Neural progenitor cell (in vitro differentiated cells): ENCODE measurements at regions not wholly inside any gene's neighbourhood (a gene's known extent, or its start where the extent isn't known, plus 50 kb on each side); places are given as distances from the start of the nearest gene placed in this dataset.

Experiments used
- DNase-seq: peaks from one replicate; pipeline ENCODE4 v3.0.0-alpha.2; 2016; ENCODE audit warnings: low spot score
- H2AFZ ChIP-seq: fragments of 200-600 bp; sonication (generic); replicated peaks from 2 replicates; pipeline ENCODE4 v1.6.1; 2016; ENCODE audit warnings: antibody characterized with exemption
- H3F3A ChIP-seq: fragments of 200-600 bp; sonication (generic); 2 replicates; pipeline ENCODE4 v1.6.1; 2016; ENCODE audit warnings: antibody characterized with exemption, low read depth
- H3K27ac ChIP-seq: fragments of 200-600 bp; sonication (generic); 2 replicates; pipeline ENCODE4 v1.5.1; 2016; ENCODE audit warnings: mild to moderate bottlenecking
- H3K27me3 ChIP-seq: fragments of 200-600 bp; sonication (generic); 2 replicates; pipeline ENCODE4 v1.6.1; 2016; ENCODE audit warnings: mild to moderate bottlenecking, moderate library complexity
- H3K36me3 ChIP-seq: fragments of 200-600 bp; sonication (generic); 2 replicates; pipeline ENCODE4 v1.5.1; 2016
- H3K4me1 ChIP-seq: fragments of 200-600 bp; sonication (generic); 2 replicates; pipeline ENCODE4 v1.6.1; 2016; ENCODE audit warnings: mixed run types
- H3K4me2 ChIP-seq: fragments of 200-600 bp; sonication (generic); 2 replicates; pipeline ENCODE4 v1.6.1; 2016
- H3K4me3 ChIP-seq: fragments of 200-600 bp; sonication (generic); 2 replicates; pipeline ENCODE4 v1.5.1; 2016
- H3K79me2 ChIP-seq: fragments of 200-600 bp; sonication (generic); 2 replicates; pipeline ENCODE4 v1.6.1; 2016; ENCODE audit warnings: low read depth
- H3K9ac ChIP-seq: fragments of 200-600 bp; sonication (generic); 2 replicates; pipeline ENCODE4 v1.6.1; 2016
- H3K9me3 ChIP-seq: fragments of 200-600 bp; sonication (generic); 2 replicates; pipeline ENCODE4 v1.5.1; 2016; ENCODE audit warnings: low read depth
- H4K20me1 ChIP-seq: fragments of 200-600 bp; sonication (generic); 2 replicates; pipeline ENCODE4 v1.6.1; 2016; ENCODE audit warnings: low read depth
- H3K27ac Mint-ChIP-seq: 3 replicates; pipeline ENCODE4 v1.8.0; 2021; ENCODE audit warnings: mixed read lengths
- H3K27me3 Mint-ChIP-seq: 2 replicates; pipeline ENCODE4 v1.8.0; 2022; ENCODE audit warnings: low read depth, mild to moderate bottlenecking, inconsistent platforms, moderate library complexity, mixed read lengths; ENCODE audit not compliant: insufficient read depth
- H3K36me3 Mint-ChIP-seq: 3 replicates; pipeline ENCODE4 v1.8.0; 2021; ENCODE audit warnings: mixed read lengths
- H3K4me1 Mint-ChIP-seq: 3 replicates; pipeline ENCODE4 v1.8.0; 2021; ENCODE audit warnings: mixed read lengths
- H3K4me3 Mint-ChIP-seq: 3 replicates; pipeline ENCODE4 v1.8.0; 2021; ENCODE audit warnings: mild to moderate bottlenecking, moderate library complexity, mixed read lengths
- H3K9me3 Mint-ChIP-seq: 3 replicates; pipeline ENCODE4 v1.8.0; 2020; ENCODE audit warnings: mixed read lengths
- EZH2 ChIP-seq: fragments of 200-600 bp; sonication (generic); IDR thresholded peaks from 2 replicates; pipeline ENCODE4 v1.6.1; 2017; ENCODE audit warnings: antibody characterized with exemption, mild to moderate bottlenecking, moderate library complexity
- EZH2phosphoT487 ChIP-seq: fragments of 200-600 bp; sonication (generic); IDR thresholded peaks from 2 replicates; pipeline ENCODE4 v1.6.1; 2017; ENCODE audit warnings: antibody characterized with exemption
- TF ChIP-seq, protein P1 (sequence below): fragments of 200-600 bp; sonication (generic); IDR thresholded peaks from 2 replicates; pipeline ENCODE4 v1.5.1; 2017; ENCODE audit warnings: antibody characterized with exemption, mild to moderate bottlenecking

DNA sequence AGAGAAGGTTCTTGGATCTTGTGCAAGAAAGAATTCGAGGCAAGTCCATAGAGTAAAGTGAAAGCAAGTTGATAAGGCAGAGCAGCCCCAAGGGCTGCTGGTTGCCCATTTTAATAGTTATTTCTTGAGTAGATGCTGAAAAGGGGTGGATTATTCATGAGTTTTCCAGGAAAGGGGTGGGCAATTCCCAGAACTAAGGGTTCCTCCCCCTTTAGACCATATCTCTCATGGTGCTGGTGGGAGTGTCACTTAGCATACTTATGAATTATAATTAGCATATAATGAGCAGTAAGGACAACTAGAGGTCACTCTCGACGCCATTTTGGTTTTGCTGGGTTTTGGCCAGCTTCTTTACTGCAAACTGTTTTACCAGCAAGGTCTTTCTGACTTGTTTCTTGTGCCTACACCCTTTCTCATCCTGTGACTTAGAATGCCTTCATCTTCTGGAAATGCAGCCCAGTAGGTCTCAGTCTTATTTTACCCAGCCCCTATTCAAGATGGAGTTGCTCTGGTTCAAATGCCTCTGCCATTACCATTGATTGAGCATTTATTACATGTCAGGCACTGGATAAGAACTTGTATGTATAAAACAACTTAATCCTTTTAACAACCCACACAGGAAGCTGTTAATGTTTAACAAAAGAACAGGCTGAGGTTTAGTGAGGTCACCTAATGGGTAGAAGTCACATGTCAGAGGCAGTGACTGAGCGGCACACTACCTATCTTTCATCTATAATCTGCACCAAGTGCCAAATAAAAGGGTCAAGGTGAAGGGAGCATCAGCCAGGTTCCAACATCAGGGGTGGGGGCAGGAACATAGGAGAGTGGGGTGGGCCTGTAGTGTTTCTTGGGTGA is 250.9 kb downstream of the ICOS start:
- no peaks in the 10 kb centered on the region for H3K36me3 ChIP-seq
- no peak overlapping the region for H3K4me2 ChIP-seq
- H3K27ac Mint-ChIP-seq, result no peak overlapping the region
- H3K79me2 ChIP-seq, result no peaks in the 10 kb centered on the region
- peaks cover 13% of the 10 kb centered on the region for H3K4me1 Mint-ChIP-seq
- H3K27ac ChIP-seq, result no peak overlapping the region
- peaks cover 3% of the 10 kb centered on the region for H3K27me3 Mint-ChIP-seq
- H3K9me3 Mint-ChIP-seq, result peaks cover 3% of the 10 kb centered on the region
- no peaks in the 10 kb centered on the region for H3K27me3 ChIP-seq
- H3K36me3 Mint-ChIP-seq, result no peaks in the 10 kb centered on the region
- no peak overlapping the region for H2AFZ ChIP-seq
- H4K20me1 ChIP-seq, result no peaks in the 10 kb centered on the region
- H3K4me3 ChIP-seq, result no peak overlapping the region
- no peaks in the 10 kb centered on the region for H3F3A ChIP-seq
- no peaks in the 10 kb centered on the region for H3K4me1 ChIP-seq
- TF ChIP-seq EZH2phosphoT487 (no peak), EZH2 (no peak)
- TF ChIP-seq, protein P1, sequence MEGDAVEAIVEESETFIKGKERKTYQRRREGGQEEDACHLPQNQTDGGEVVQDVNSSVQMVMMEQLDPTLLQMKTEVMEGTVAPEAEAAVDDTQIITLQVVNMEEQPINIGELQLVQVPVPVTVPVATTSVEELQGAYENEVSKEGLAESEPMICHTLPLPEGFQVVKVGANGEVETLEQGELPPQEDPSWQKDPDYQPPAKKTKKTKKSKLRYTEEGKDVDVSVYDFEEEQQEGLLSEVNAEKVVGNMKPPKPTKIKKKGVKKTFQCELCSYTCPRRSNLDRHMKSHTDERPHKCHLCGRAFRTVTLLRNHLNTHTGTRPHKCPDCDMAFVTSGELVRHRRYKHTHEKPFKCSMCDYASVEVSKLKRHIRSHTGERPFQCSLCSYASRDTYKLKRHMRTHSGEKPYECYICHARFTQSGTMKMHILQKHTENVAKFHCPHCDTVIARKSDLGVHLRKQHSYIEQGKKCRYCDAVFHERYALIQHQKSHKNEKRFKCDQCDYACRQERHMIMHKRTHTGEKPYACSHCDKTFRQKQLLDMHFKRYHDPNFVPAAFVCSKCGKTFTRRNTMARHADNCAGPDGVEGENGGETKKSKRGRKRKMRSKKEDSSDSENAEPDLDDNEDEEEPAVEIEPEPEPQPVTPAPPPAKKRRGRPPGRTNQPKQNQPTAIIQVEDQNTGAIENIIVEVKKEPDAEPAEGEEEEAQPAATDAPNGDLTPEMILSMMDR, result no peak
- H3K4me3 Mint-ChIP-seq, result no peak overlapping the region
- no peak for DNase-seq
- H3K9ac ChIP-seq, result no peak overlapping the region
- no peaks in the 10 kb centered on the region for H3K9me3 ChIP-seq

DNA sequence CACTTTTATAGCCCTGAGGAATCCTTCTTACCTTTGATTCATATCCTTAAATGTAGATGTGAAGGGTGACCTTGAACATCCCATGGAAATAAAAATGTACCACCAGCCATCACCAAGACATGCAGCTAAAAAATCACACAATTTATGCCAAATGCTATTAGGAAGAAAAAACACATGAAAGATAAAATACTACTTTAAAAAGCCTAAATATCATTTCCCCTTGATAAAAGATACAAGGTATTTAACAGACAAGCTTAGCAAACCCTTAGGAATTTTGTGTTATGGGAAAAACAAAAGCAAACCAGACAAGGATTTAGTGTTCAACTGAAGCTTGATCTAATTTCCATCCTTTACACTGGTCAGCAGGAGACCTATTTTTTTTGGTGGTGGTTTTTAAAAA is 255.0 kb downstream of the ICOS start:
- H3K9me3 ChIP-seq, result no peaks in the 10 kb centered on the region
- H3K9ac ChIP-seq, result no peak overlapping the region
- no peak overlapping the region for H3K27ac Mint-ChIP-seq
- H3K4me1 Mint-ChIP-seq, result peaks cover 30% of the 10 kb centered on the region
- H3F3A ChIP-seq, result no peaks in the 10 kb centered on the region
- DNase-seq, result no peak
- no peaks in the 10 kb centered on the region for H3K36me3 Mint-ChIP-seq
- peaks cover 5% of the 10 kb centered on the region for H3K4me1 ChIP-seq
- no peaks in the 10 kb centered on the region for H3K36me3 ChIP-seq
- H3K27me3 Mint-ChIP-seq, result peaks cover 3% of the 10 kb centered on the region
- peaks cover 3% of the 10 kb centered on the region for H3K9me3 Mint-ChIP-seq
- H3K27ac ChIP-seq, result no peak overlapping the region
- H2AFZ ChIP-seq, result no peak overlapping the region
- H4K20me1 ChIP-seq, result no peaks in the 10 kb centered on the region
- TF ChIP-seq EZH2phosphoT487, result no peak
- no peak for TF ChIP-seq EZH2
- TF ChIP-seq, protein P1, result no peak
- H3K4me3 ChIP-seq, result no peak overlapping the region
- no peak overlapping the region for H3K4me3 Mint-ChIP-seq
- H3K4me2 ChIP-seq, result no peak overlapping the region
- H3K27me3 ChIP-seq, result no peaks in the 10 kb centered on the region
- no peaks in the 10 kb centered on the region for H3K79me2 ChIP-seq

DNA sequence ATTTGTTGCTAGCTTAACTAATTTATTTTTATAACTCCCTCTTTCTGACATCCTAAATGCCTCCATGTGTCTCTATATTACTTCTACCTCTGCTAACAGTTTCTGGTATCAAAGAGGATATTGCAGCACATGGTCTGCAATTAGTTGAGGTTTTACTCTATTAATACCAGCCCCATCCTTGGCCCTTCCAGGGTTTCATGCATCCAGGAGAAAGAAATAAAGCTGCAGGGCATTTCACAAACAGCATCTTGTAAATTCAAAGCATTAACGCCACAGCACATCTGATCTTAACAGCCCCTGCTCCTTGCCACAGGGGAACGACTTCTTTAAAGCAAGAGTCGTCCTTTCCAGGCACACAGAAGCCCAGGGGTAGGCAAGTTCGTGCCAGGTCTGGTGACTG is 258.9 kb downstream of the ICOS start:
- H4K20me1 ChIP-seq, result no peaks in the 10 kb centered on the region
- H3K4me1 Mint-ChIP-seq, result peaks cover 34% of the 10 kb centered on the region
- no peaks in the 10 kb centered on the region for H3K27me3 ChIP-seq
- no peaks in the 10 kb centered on the region for H3K36me3 Mint-ChIP-seq
- no peak for DNase-seq
- no peak overlapping the region for H3K27ac ChIP-seq
- peaks cover 5% of the 10 kb centered on the region for H3K4me1 ChIP-seq
- H3K9me3 ChIP-seq, result no peaks in the 10 kb centered on the region
- no peak overlapping the region for H3K4me3 ChIP-seq
- TF ChIP-seq, protein P1, result no peak
- TF ChIP-seq EZH2, result no peak
- no peak for TF ChIP-seq EZH2phosphoT487
- no peaks in the 10 kb centered on the region for H3F3A ChIP-seq
- H3K4me2 ChIP-seq, result no peak overlapping the region
- no peaks in the 10 kb centered on the region for H3K79me2 ChIP-seq
- peaks cover 2% of the 10 kb centered on the region for H3K9me3 Mint-ChIP-seq
- H3K27ac Mint-ChIP-seq, result no peak overlapping the region
- no peak overlapping the region for H3K9ac ChIP-seq
- no peaks in the 10 kb centered on the region for H3K36me3 ChIP-seq
- no peak overlapping the region for H3K4me3 Mint-ChIP-seq
- H2AFZ ChIP-seq, result no peak overlapping the region
- H3K27me3 Mint-ChIP-seq, result peaks cover 2% of the 10 kb centered on the region
